Testis (tissue), 2 donors: ENCODE measurements at regions not wholly inside any gene's neighbourhood (a gene's known extent, or its start where the extent isn't known, plus 50 kb on each side); places are given as distances from the start of the nearest gene placed in this dataset.

Experiments
- POLR2A ChIP-seq: fragments of 450-650 bp; IDR thresholded peaks from one replicate; pipeline ENCODE4 v1.6.1; 2017; ENCODE audit warnings: antibody characterized with exemption, mild to moderate bottlenecking, moderate library complexity
- TF ChIP-seq, protein P1 (sequence below), 3 experiments: fragments of 450-650 bp in 2 of 3; fragments of 200-600 bp in 1 of 3; sonication (generic) in 1 of 3; IDR thresholded peaks; one replicate each; pipeline ENCODE4 v1.5.1; 2016 to 2019; ENCODE audit warnings: antibody characterized with exemption in 3 of 3, mild to moderate bottlenecking in 2 of 3, moderate library complexity in 1 of 3

DNA sequence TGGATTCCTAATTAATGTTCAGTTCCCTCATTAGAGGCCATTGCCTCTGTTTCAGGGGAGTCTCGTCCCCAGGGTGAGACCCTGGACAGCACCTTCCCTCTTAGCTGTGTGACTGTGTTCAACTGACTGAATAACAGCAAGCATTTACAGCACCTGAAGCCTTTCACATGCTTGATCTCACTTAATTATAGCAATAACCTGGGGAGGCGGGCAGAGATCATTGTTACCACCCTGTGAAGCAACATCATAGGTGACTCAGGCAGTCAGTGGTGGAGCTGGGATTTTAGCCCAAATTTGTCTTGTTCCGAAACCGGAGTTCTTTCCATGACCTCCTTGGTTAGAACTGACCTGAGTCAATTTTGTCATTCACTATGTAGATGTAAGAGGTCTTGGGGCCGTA, 105.2 kb upstream of the RAD23B start:
- TF ChIP-seq, protein P1, sequence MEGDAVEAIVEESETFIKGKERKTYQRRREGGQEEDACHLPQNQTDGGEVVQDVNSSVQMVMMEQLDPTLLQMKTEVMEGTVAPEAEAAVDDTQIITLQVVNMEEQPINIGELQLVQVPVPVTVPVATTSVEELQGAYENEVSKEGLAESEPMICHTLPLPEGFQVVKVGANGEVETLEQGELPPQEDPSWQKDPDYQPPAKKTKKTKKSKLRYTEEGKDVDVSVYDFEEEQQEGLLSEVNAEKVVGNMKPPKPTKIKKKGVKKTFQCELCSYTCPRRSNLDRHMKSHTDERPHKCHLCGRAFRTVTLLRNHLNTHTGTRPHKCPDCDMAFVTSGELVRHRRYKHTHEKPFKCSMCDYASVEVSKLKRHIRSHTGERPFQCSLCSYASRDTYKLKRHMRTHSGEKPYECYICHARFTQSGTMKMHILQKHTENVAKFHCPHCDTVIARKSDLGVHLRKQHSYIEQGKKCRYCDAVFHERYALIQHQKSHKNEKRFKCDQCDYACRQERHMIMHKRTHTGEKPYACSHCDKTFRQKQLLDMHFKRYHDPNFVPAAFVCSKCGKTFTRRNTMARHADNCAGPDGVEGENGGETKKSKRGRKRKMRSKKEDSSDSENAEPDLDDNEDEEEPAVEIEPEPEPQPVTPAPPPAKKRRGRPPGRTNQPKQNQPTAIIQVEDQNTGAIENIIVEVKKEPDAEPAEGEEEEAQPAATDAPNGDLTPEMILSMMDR (IDR thresholded peaks at IDR 0.05) = no peak
- TF ChIP-seq POLR2A = no peak
